ENCODE measurements at regions not wholly inside any gene's neighbourhood (a gene's known extent, or its start where the extent isn't known, plus 50 kb on each side); places are given as distances from the start of the nearest gene placed in this dataset.

DNA sequence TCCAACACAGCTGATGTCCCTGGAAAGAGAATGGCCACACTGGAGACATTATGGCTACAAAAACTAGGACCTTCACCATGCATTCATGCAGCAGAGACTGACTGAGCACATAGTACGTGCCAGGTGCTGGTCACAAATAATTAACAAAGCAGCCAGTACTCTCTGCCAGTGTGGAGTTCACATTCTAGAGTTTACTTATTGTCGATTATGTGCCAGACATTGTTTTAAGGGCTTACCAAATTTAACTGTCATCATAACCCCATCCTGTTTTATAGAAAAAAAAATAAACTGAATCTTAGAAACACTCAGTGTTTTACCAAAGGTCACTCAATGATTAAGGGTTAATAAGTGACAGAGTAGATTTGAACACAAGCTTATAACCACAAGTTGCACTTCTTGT is 143.3 kb downstream of the RRAGC start:
- no peak for DNase-seq

GRCh38 chr1:38715415-38715814 is 144.2 kb downstream of the RRAGC start:
- no peak for DNase-seq

- DNase-seq: no peak
Observed at GRCh38 chr1:38712046-38712445, 147.5 kb downstream of the RRAGC start.

- no peak for DNase-seq
Observed at GRCh38 chr1:38708701-38709258, 150.8 kb downstream of the RRAGC start.

DNA sequence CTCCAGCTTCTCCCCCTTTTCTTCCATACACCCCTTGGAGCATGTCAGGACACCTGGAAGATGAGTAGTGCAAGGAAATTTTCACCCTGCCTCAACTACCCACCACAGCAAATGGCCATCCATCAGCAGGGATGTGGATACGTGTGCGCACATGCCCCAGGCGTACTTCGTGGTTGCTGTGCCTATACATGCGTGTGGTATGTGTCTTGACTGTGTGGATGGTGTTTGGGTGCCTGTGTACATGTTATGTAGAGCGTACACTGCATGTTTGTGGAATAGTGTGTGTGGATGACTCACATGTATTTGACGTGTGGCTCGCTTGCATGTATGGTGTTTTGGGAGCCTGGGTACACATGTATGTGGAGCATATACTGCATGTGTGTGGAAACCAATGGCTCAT is 158.5 kb downstream of the RRAGC start:
- no peak for DNase-seq

GRCh38 chr1:38700077-38700470 is 159.5 kb downstream of the RRAGC start:
- DNase-seq: no peak

GRCh38 chr1:38699330-38700076 is 160.1 kb downstream of the RRAGC start:
- no peak for DNase-seq

DNA sequence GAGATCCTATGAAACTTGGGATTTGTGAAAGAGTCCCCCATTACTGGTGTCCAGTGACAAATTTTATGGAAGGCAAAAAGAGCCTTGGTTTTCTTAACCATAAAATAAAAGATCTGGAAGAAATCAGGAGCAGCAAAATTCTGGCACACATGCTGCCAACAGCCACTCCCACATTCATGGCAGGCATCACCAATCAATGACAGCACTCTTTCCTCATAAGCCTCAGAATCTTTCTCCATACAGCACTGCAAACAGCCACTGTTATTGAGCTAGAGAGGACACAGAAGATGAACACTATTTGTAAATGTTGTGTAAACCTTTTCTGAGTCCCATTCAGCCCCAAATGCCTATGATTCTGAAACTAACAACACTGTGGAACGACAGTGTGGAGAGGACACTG is 162.2 kb downstream of the RRAGC start:
- no peak for DNase-seq

GRCh38 chr1:38696371-38696770 is 163.2 kb downstream of the RRAGC start:
- no peak for DNase-seq

DNA sequence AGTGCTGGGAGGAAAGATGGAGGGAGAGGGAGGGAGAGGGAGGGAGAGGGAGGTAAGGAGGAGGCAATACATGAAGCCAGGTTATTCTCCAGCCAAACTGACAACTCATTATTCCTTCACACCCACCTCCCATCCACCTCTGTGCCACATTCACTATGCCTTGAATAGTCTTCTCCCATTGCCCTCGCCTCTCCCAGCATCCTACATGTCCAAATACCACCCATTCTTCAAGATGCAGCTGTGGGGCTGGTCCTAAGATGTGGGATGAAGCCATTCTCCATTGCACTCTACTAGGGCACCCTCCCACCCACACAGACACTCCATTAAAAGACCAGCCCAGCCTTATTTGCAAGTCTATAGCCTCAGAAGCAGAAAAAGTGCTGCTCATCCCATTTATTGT is 165.8 kb downstream of the RRAGC start:
- no peak for DNase-seq

DNA sequence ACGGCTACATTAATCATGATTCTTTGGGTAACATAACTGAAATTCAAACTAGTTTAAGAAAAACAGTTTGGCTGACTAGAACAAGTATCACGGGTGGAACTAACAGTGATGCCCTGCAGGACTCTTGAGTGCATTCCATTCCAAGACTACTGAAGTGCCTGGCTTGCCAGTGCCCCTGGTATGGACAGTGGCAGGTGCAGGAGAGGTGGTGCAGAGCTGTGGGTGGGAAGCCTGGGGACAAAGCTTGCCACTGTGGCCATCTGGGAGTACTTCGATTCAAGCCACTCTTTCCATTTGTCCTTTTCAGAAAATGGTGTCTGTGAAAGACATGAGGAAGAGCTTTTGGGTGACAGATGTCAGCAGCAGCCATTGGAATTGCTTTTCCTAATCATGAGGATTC is 166.5 kb downstream of the RRAGC start:
- no peak for DNase-seq

GRCh38 chr1:38690790-38691449 is 168.7 kb downstream of the RRAGC start:
- DNase-seq: no peak

DNA sequence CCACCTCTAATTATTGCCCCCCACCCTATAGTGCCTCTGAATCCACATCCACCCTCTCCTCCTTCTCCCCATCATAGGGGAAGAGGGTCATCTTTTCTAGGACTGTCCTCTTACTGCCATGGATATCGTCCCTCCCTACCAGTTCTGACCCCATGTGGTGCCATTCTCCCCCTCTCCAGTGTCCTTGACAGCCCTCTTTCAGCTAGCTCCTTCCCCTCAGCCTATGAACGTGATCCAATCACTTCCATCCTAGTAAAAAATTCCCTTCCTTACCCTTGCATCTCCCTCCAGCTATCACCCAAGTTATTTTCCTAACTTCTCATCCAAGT is 172.7 kb downstream of the RRAGC start:
- no peak for DNase-seq

DNA sequence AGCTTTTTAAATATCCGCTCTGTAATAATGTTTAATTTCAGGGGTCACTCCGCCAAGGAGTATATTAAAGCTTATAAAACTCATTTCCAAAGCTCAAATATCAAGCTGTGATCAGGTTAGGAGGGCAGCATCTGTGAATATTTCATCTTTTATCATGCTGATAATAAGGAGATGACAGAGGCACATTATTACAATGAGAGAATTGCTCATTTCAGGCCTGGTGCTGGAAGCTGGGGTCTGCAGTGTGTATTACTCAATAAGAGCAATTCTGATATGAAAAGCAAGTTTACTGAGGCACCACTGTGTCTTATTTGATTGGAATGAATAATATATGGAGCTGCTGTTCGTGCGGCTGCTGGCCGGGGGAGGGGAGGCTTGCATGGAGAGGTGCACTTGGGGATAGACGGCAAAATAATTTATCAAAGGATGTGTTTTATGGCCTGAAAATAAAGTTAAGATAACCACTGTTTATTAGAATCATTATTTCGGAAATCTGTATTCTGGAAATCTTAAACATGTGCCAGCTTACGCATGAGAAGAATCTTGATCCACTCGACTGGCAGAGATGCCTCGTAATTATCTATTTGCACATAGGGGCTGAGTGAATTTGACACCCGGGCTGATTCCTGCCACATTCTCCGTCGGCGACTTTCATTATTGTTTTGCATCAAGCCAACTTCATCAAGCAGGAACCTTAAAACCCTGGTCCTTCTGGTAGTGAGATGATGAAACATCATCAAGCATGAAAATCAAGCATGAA is 173.2 kb downstream of the RRAGC start:
- DNase-seq: no peak

- no peak for DNase-seq
Observed at GRCh38 chr1:38685388-38685787, 174.2 kb downstream of the RRAGC start.

DNA sequence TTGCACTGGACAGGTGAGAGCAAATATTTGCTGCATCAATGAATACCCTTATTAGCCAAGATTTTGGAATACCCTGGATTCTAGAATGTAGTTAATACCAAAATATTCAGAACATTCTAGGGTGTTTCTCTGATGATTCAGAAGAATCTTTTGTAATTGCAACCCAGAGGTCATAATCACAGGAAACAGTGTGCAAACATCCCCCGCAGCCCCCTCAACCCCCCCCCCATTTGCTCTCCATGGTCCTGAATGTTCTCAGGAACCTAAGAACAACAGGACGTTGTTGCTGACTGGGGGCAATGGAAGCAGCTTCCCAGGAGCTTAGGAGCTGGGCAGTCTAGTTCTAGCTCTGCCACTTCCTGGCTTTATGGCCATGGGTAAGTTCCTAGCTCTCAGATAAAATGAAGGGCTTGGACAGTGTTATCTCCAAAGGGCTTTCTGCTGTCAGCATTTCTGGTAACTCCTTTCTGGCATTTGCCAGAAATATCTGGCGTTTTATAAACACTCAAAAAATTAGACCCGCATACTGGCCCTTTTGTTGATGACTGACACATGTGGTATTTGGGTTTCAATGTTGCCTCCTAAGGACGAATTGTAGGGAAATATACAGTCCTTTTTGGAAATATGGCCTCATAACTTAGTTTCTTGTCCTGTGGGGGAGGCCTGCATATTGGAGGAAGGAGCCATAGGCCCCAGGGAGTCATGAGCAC is 178.6 kb downstream of the RRAGC start:
- peak; percentile 2 for DNase-seq

DNA sequence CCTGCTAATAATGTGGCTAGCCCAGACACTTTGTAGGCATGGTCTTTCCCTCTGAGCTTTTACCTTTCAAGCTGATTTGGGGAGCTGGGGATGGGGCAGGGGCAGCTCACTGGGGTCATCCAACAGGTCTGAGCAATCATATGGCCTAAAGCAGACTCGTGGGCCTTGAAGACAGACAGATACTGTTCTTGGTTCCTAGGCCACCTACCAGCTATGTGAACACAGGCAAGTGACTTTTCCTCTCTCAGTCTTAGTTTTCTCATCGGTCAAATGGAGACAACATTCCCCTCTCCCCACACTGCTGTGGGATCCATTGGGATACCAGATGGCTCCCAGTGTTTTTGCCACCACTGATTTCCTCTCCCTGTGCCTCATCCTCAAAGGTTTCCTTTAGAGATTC is 181.8 kb downstream of the RRAGC start:
- DNase-seq: no peak

GRCh38 chr1:38677311-38677710 is 182.3 kb downstream of the RRAGC start:
- no peak for DNase-seq

DNA sequence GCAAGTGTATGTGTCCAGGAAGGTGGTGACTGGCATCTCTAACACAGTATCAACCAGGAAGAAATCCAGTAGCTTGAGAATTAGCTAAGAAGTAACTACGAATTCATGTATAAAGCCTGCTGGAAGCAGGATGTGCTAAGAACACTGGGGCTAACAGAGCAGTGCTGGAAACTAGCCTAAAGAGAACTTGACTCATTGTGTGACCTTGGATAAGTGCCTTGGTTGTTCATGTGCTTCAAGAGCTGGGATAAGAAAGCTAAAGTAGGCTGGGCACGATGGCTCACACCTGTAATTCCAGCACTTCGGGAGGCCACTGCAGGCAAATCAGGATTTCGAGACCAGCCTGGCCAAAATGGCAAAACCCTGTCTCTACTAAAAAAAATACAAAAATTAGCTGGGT is 186.9 kb downstream of the RRAGC start:
- DNase-seq: no peak

DNA sequence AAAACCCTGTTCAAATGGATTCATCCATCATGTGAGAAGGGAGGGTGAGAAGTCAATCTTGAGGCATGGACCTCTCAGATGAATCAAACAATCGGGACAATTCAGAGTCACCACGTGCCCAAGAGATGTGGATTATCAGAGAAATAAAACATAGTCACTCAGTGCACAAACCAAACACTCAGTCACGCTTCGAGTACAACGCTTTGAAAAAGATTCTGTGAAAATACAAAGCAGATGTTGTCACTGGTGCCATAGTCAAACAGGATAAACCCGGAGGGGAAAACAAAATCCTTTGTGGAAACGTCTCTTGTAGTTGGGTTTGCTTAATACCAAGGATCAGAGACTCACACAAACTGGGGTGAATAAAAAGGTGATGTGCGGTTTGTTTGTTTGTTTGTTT is 188.4 kb downstream of the RRAGC start:
- no peak for DNase-seq

GRCh38 chr1:38670544-38671122 is 188.9 kb downstream of the RRAGC start:
- DNase-seq: no peak

- no peak for DNase-seq
Observed at GRCh38 chr1:38667626-38668025, 191.9 kb downstream of the RRAGC start.

GRCh38 chr1:38662126-38662525 is 197.4 kb downstream of the RRAGC start:
- DNase-seq: no peak
